ENCODE measurements at regions not wholly inside any gene's neighbourhood (a gene's known extent, or its start where the extent isn't known, plus 50 kb on each side); places are given as distances from the start of the nearest gene placed in this dataset.

GRCh38 chr12:61880186-61880585, 380.0 kb upstream of the USP15 start:
- TF ChIP-seq CTCF (optimal IDR thresholded peaks at IDR 0.05 in 1 of 3, IDR thresholded peaks at IDR 0.05 in 1 of 3, conservative IDR thresholded peaks at IDR 0.05 in 1 of 3; ENCODE audit: extremely low read depth in 1 of 3, insufficient read depth in 2 of 3, low read length in 3 of 3) (no peak), EZH2 (IDR thresholded peaks at IDR 0.05; ENCODE audit: low read length) (no peak)
